ENCODE measurements at regions not wholly inside any gene's neighbourhood (a gene's known extent, or its start where the extent isn't known, plus 50 kb on each side); places are given as distances from the start of the nearest gene placed in this dataset.

GRCh38 chr5:15374886-15375285 is 125.1 kb upstream of the FBXL7 start (continued):
- TF ChIP-seq ZNF622 (IDR thresholded peaks at IDR 0.05), result no peak
- no peak for TF ChIP-seq ZBTB33 (IDR thresholded peaks at IDR 0.05)
- no peak for TF ChIP-seq CREM (IDR thresholded peaks at IDR 0.05; ENCODE audit: low read depth)
- no peak for TF ChIP-seq MYB (IDR thresholded peaks at IDR 0.05; ENCODE audit: borderline replicate concordance, low read depth, low read length)
- TF ChIP-seq, protein P1, sequence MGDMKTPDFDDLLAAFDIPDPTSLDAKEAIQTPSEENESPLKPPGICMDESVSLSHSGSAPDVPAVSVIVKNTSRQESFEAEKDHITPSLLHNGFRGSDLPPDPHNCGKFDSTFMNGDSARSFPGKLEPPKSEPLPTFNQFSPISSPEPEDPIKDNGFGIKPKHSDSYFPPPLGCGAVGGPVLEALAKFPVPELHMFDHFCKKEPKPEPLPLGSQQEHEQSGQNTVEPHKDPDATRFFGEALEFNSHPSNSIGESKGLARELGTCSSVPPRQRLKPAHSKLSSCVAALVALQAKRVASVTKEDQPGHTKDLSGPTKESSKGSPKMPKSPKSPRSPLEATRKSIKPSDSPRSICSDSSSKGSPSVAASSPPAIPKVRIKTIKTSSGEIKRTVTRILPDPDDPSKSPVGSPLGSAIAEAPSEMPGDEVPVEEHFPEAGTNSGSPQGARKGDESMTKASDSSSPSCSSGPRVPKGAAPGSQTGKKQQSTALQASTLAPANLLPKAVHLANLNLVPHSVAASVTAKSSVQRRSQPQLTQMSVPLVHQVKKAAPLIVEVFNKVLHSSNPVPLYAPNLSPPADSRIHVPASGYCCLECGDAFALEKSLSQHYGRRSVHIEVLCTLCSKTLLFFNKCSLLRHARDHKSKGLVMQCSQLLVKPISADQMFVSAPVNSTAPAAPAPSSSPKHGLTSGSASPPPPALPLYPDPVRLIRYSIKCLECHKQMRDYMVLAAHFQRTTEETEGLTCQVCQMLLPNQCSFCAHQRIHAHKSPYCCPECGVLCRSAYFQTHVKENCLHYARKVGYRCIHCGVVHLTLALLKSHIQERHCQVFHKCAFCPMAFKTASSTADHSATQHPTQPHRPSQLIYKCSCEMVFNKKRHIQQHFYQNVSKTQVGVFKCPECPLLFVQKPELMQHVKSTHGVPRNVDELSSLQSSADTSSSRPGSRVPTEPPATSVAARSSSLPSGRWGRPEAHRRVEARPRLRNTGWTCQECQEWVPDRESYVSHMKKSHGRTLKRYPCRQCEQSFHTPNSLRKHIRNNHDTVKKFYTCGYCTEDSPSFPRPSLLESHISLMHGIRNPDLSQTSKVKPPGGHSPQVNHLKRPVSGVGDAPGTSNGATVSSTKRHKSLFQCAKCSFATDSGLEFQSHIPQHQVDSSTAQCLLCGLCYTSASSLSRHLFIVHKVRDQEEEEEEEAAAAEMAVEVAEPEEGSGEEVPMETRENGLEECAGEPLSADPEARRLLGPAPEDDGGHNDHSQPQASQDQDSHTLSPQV (IDR thresholded peaks at IDR 0.05), result no peak
- no peak for TF ChIP-seq POLR2AphosphoS5 (IDR thresholded peaks at IDR 0.05; ENCODE audit: low read length)

GRCh38 chr5:15373151-15373550 is 126.8 kb upstream of the FBXL7 start:
- Histone ChIP-seq H2AFZ (ENCODE audit: control insufficient read depth, low read depth, low read length) (no peak overlapping the region), H3K4me1 (ENCODE audit: control insufficient read depth, insufficient read depth, low read length) (no peaks in the 10 kb centered on the region), H3K4me2 (ENCODE audit: control insufficient read depth, insufficient read depth) (no peak overlapping the region), H3K27ac (ENCODE audit: control insufficient read depth, insufficient read depth) (no peak overlapping the region), H3K9me3 (replicated peaks; ENCODE audit: control insufficient read depth, insufficient read depth, low read length) (no peaks in the 10 kb centered on the region), H3K79me2 (ENCODE audit: control insufficient read depth, insufficient read depth, low read length) (no peaks in the 10 kb centered on the region), H3K4me3 (no peak overlapping the region), H3K27me3 (replicated peaks in 1 of 2; ENCODE audit: control insufficient read depth in 2 of 2, insufficient read depth in 2 of 2, low read length in 1 of 2) (no peaks in the 10 kb centered on the region), H3K9ac (ENCODE audit: control insufficient read depth, insufficient read depth, low read length) (no peak overlapping the region), H3K36me3 (ENCODE audit: control insufficient read depth in 2 of 2, insufficient read depth in 2 of 2, low read length in 1 of 2) (no peaks in the 10 kb centered on the region), H4K20me1 (ENCODE audit: control insufficient read depth, insufficient read depth) (no peaks in the 10 kb centered on the region)
- no peak for FAIRE-seq
- DNase-seq (ENCODE audit: low read depth, low spot score), result no peak
- ATAC-seq, result no peak
- intact Hi-C loops (cut with micrococcal nuclease; ENCODE audit: unreplicated experiment), result no loop called here
- POLR2A ChIA-PET, result no interaction called here
- CTCF ChIA-PET, result no interaction called here
- in situ Hi-C loops (cut with MboI), result no loop called here
- RAD21 ChIA-PET (ENCODE audit: unreplicated experiment), result no interaction called here
- BruUV-seq (replicated peaks), result no TSS peak
- SMC1A ChIA-PET (ENCODE audit: uncharacterized antibody, unreplicated experiment), result no interaction called here
- TF ChIP-seq ZNF24 (IDR thresholded peaks at IDR 0.05) (no peak), TCF7 (IDR thresholded peaks at IDR 0.05; ENCODE audit: borderline replicate concordance) (no peak), IKZF2 (IDR thresholded peaks at IDR 0.05) (no peak), CBX3 (IDR thresholded peaks at IDR 0.05; ENCODE audit: borderline replicate concordance, low read depth) (no peak), HDAC6 (IDR thresholded peaks at IDR 0.05; ENCODE audit: unreplicated experiment) (no peak), NR2C2 (IDR thresholded peaks at IDR 0.05; ENCODE audit: borderline replicate concordance, control insufficient read depth, insufficient read length, low read depth) (no peak), BHLHE40 (IDR thresholded peaks at IDR 0.05; ENCODE audit: borderline replicate concordance in 1 of 2, low read depth in 2 of 2, low read length in 1 of 2) (no peak), ELK1 (IDR thresholded peaks at IDR 0.05; ENCODE audit: low read depth, low read length) (no peak)
